Uterus (tissue), 3 donors: ENCODE measurements at regions not wholly inside any gene's neighbourhood (a gene's known extent, or its start where the extent isn't known, plus 50 kb on each side); places are given as distances from the start of the nearest gene placed in this dataset.
"Not testable (repeated sequence)": the region's sequence is repeated elsewhere in the genome, so short reads cannot be mapped to it uniquely, and the experiment has no call there.

Experiments used
- DNase-seq, 2 donors: peaks; one replicate each; pipeline ENCODE4 v3.0.0-alpha.2; 2019 to 2020
- H3K27ac ChIP-seq, 2 donors: fragments of 200-600 bp; sonication (generic); 1 replicate in 1 of 2; 2 replicates in 1 of 2; pipeline ENCODE4 v1.5.1; 2016 to 2018
- H3K27me3 ChIP-seq, 2 donors: fragments of 200-600 bp; sonication (generic); one replicate each; pipeline ENCODE4 v1.5.1; 2018 to 2019; ENCODE audit warnings: control low read depth in 1 of 2
- H3K36me3 ChIP-seq, 2 donors: fragments of 200-600 bp; sonication (generic); one replicate each; pipeline ENCODE4 v1.5.1; 2019; ENCODE audit warnings: control low read depth in 1 of 2
- H3K4me1 ChIP-seq, 2 donors: fragments of 200-600 bp; sonication (generic); one replicate each; pipeline ENCODE4 v1.5.1; 2018 to 2019; ENCODE audit warnings: control low read depth in 1 of 2
- H3K4me3 ChIP-seq, 2 donors: fragments of 200-600 bp; sonication (generic); 1 replicate in 1 of 2; 2 replicates in 1 of 2; pipeline ENCODE4 v1.5.1; 2018 to 2019; ENCODE audit warnings: mild to moderate bottlenecking in 1 of 2
- H3K9me3 ChIP-seq, 2 donors: fragments of 200-600 bp; sonication (generic); one replicate each; pipeline ENCODE4 v1.5.1; 2019; ENCODE audit warnings: control low read depth in 1 of 2
- CTCF ChIP-seq, 4 experiments: fragments of 200-600 bp in 2 of 4; fragments of 450-650 bp in 2 of 4; sonication (generic) in 2 of 4; IDR thresholded peaks; one replicate each; pipeline ENCODE4 v1.5.1; 2016 to 2019; ENCODE audit warnings: antibody characterized with exemption in 4 of 4, mild to moderate bottlenecking in 2 of 4, moderate library complexity in 1 of 4
- POLR2A ChIP-seq, 2 donors: fragments of 450-650 bp; IDR thresholded peaks; one replicate each; pipeline ENCODE4 v1.6.1; 2016; ENCODE audit warnings: antibody characterized with exemption in 2 of 2, mild to moderate bottlenecking in 1 of 2, moderate library complexity in 1 of 2
- intact Hi-C: fragments of 100-400 bp; cut with DNase I; formaldehyde crosslinking; loops from one replicate; pipeline ENCODE4 v1.15.1; 2023; ENCODE audit warnings: low total_unique reads
- donor health status: DM: yes; HTN: yes; CAD: no.

- H3K9me3 ChIP-seq = no peaks in the 10 kb centered on the region
- TF ChIP-seq POLR2A (IDR thresholded peaks at IDR 0.05) = no peak
- TF ChIP-seq CTCF (IDR thresholded peaks at IDR 0.05) = no peak
- H3K36me3 ChIP-seq = no peaks in the 10 kb centered on the region
- no peak for DNase-seq
- H3K4me3 ChIP-seq = no peak overlapping the region
- H3K27ac ChIP-seq = no peak overlapping the region
- no peaks in the 10 kb centered on the region for H3K27me3 ChIP-seq
- intact Hi-C loops = no loop called here
- no peaks in the 10 kb centered on the region for H3K4me1 ChIP-seq
Observed at GRCh38 chr12:75859868-75860267, 171.7 kb downstream of the PHLDA1 start.

- Histone ChIP-seq H3K4me3 (no peak overlapping the region), H3K9me3 (no peaks in the 10 kb centered on the region), H3K27me3 (no peaks in the 10 kb centered on the region), H3K27ac (no peak overlapping the region), H3K36me3 (no peaks in the 10 kb centered on the region), H3K4me1 (no peaks in the 10 kb centered on the region)
- DNase-seq = no peak
- intact Hi-C loops = no loop called here
- no peak for TF ChIP-seq CTCF (IDR thresholded peaks at IDR 0.05)
- TF ChIP-seq POLR2A (IDR thresholded peaks at IDR 0.05) = no peak
Observed at GRCh38 chr12:75856235-75856634, 175.3 kb downstream of the PHLDA1 start.

- Histone ChIP-seq H3K27me3 (no peaks in the 10 kb centered on the region), H3K36me3 (no peaks in the 10 kb centered on the region), H3K4me1 (no peaks in the 10 kb centered on the region), H3K27ac (no peak overlapping the region), H3K4me3 (no peak overlapping the region), H3K9me3 (no peaks in the 10 kb centered on the region)
- TF ChIP-seq POLR2A (IDR thresholded peaks at IDR 0.05) (no peak), CTCF (IDR thresholded peaks at IDR 0.05) (no peak)
- intact Hi-C loops = no loop called here
- DNase-seq = no peak
Observed at GRCh38 chr12:75855360-75855759, 176.2 kb downstream of the PHLDA1 start.

GRCh38 chr12:75854681-75855309 is 176.8 kb downstream of the PHLDA1 start:
- Histone ChIP-seq H3K27ac (no peak overlapping the region), H3K4me3 (no peak overlapping the region), H3K36me3 (no peaks in the 10 kb centered on the region), H3K27me3 (no peaks in the 10 kb centered on the region), H3K4me1 (no peaks in the 10 kb centered on the region), H3K9me3 (no peaks in the 10 kb centered on the region)
- intact Hi-C loops = no loop called here
- TF ChIP-seq POLR2A (IDR thresholded peaks at IDR 0.05) (no peak), CTCF (IDR thresholded peaks at IDR 0.05) (no peak)
- DNase-seq = no peak

- H3K27ac ChIP-seq, H3K27me3 ChIP-seq, H3K4me1 ChIP-seq, H3K36me3 ChIP-seq, H3K9me3 ChIP-seq, DNase-seq, H3K4me3 ChIP-seq, intact Hi-C loops: not testable (repeated sequence)
Observed at GRCh38 chr12:75854137-75854536, 177.4 kb downstream of the PHLDA1 start.

GRCh38 chr12:75853626-75854025 is 177.9 kb downstream of the PHLDA1 start:
- Histone ChIP-seq H3K36me3 (no peaks in the 10 kb centered on the region), H3K9me3 (no peaks in the 10 kb centered on the region), H3K27me3 (no peaks in the 10 kb centered on the region), H3K4me3 (no peak overlapping the region), H3K4me1 (no peaks in the 10 kb centered on the region), H3K27ac (no peak overlapping the region)
- DNase-seq = no peak
- no peak for TF ChIP-seq POLR2A (IDR thresholded peaks at IDR 0.05)
- intact Hi-C loops = no loop called here
